IMR-90 (cell line): ENCODE measurements at regions not wholly inside any gene's neighbourhood (a gene's known extent, or its start where the extent isn't known, plus 50 kb on each side); places are given as distances from the start of the nearest gene placed in this dataset.

Experiments
- ATAC-seq: fragments of 200-7000 bp; cut with Tn5 transposase; 2 replicates; pipeline ENCODE4 v1.9.1; 2020; ENCODE audit warnings: low read depth, mild to moderate bottlenecking, moderate library complexity
- BruUV-seq: library from RNA; stranded (reverse); fragments of 400-500 nt; replicated peaks from 2 replicates; lab custom pipeline; 2021; lab: Mats Ljungman, UMichigan
- CTCF ChIA-PET: fragments of 300-600 bp; formaldehyde crosslinking; extraction: SDS; loops from one replicate; lab custom pipeline; 2021; ENCODE audit warnings: antibody characterized with exemption; lab: Yijun Ruan, JAX
- POLR2A ChIA-PET: fragments of 300-600 bp; sonication (Branson Sonifier 250); formaldehyde crosslinking; loops from one replicate; lab custom pipeline; 2022; ENCODE audit warnings: antibody characterized with exemption; ENCODE audit not compliant: unreplicated experiment; lab: Charles Lee
- DNase-seq: peaks from one replicate; pipeline ENCODE4 v3.0.0; 2013
- H2AFZ ChIP-seq: replicated peaks from 2 replicates; pipeline ENCODE3; 2013; ENCODE audit warnings: low read length, mild to moderate bottlenecking; ENCODE audit not compliant: poor library complexity
- H2AK5ac ChIP-seq: 2 replicates; pipeline ENCODE4 v1.6.1; 2013; ENCODE audit warnings: low read depth, low read length, inconsistent platforms
- H2AK9ac ChIP-seq: replicated peaks from 2 replicates; pipeline ENCODE3; 2013; ENCODE audit warnings: mild to moderate bottlenecking, low read depth, low read length, moderate library complexity; ENCODE audit not compliant: poor library complexity
- H2BK120ac ChIP-seq: 2 replicates; pipeline ENCODE4 v1.6.1; 2013; ENCODE audit warnings: low read depth, low read length, inconsistent platforms
- H2BK15ac ChIP-seq: 3 replicates; pipeline ENCODE4 v1.6.1; 2013; ENCODE audit warnings: low read depth, low read length, inconsistent platforms
- H2BK20ac ChIP-seq: 2 replicates; pipeline ENCODE4 v1.6.1; 2013; ENCODE audit warnings: low read depth, mild to moderate bottlenecking, inconsistent platforms, low read length, moderate library complexity
- H2BK5ac ChIP-seq: 2 replicates; pipeline ENCODE4 v1.6.1; 2013; ENCODE audit warnings: mild to moderate bottlenecking, low read depth, low read length, inconsistent platforms; ENCODE audit not compliant: poor library complexity, severe bottlenecking
- H3K14ac ChIP-seq: replicated peaks from 2 replicates; pipeline ENCODE4 v1.6.1; 2013; ENCODE audit warnings: low read depth, low read length, inconsistent platforms
- H3K18ac ChIP-seq: 2 replicates; pipeline ENCODE4 v1.6.1; 2013; ENCODE audit warnings: low read depth, low read length, control low read depth
- H3K23ac ChIP-seq: 2 replicates; pipeline ENCODE4 v1.6.1; 2013; ENCODE audit warnings: low read depth, low read length, inconsistent platforms
- H3K27ac ChIP-seq: 2 replicates; pipeline ENCODE4 v1.5.1; 2013; ENCODE audit warnings: mild to moderate bottlenecking, control low read depth, low read length; ENCODE audit not compliant: insufficient read depth
- H3K27me3 ChIP-seq: 2 replicates; pipeline ENCODE4 v1.6.1; 2013; ENCODE audit warnings: low read length; ENCODE audit not compliant: control insufficient read depth, insufficient read depth
- H3K36me3 ChIP-seq: 2 replicates; pipeline ENCODE4 v1.6.1; 2013; ENCODE audit warnings: low read length, mixed read lengths; ENCODE audit not compliant: control insufficient read depth, insufficient read depth
- H3K4ac ChIP-seq: 2 replicates; pipeline ENCODE4 v1.6.1; 2013; ENCODE audit warnings: low read depth, low read length, inconsistent platforms
- H3K4me1 ChIP-seq: 2 replicates; pipeline ENCODE4 v1.6.1; 2013; ENCODE audit warnings: low read length, mixed read lengths; ENCODE audit not compliant: control insufficient read depth, insufficient read depth
- H3K4me2 ChIP-seq: 2 replicates; pipeline ENCODE4 v1.6.1; 2013; ENCODE audit warnings: low read depth, mild to moderate bottlenecking, control low read depth, low read length, moderate library complexity
- H3K4me3 ChIP-seq: 2 replicates; pipeline ENCODE4 v1.5.1; 2013; ENCODE audit warnings: low read depth, mild to moderate bottlenecking, control low read depth, low read length, moderate library complexity; ENCODE audit not compliant: insufficient read depth
- H3K56ac ChIP-seq: 2 replicates; pipeline ENCODE4 v1.6.1; 2013; ENCODE audit warnings: low read length, inconsistent platforms; ENCODE audit not compliant: insufficient read depth; ENCODE audit errors: extremely low read depth
- H3K79me1 ChIP-seq, 2 experiments: 2 replicates each; pipeline ENCODE4 v1.6.1; 2013; ENCODE audit warnings: low read length in 2 of 2, inconsistent platforms in 1 of 2, low read depth in 1 of 2
- H3K9ac ChIP-seq: 2 replicates; pipeline ENCODE4 v1.6.1; 2013; ENCODE audit warnings: low read depth, low read length, control low read depth
- H3K9me1 ChIP-seq: 2 replicates; pipeline ENCODE4 v1.6.1; 2013; ENCODE audit warnings: low read length, inconsistent platforms; ENCODE audit not compliant: insufficient read depth
- H3K9me3 ChIP-seq: 2 replicates; pipeline ENCODE4 v1.6.1; 2013; ENCODE audit warnings: low read length; ENCODE audit not compliant: control insufficient read depth, insufficient read depth
- H4K20me1 ChIP-seq: 2 replicates; pipeline ENCODE4 v1.6.1; 2013; ENCODE audit warnings: low read length, inconsistent platforms; ENCODE audit not compliant: insufficient read depth
- H4K5ac ChIP-seq: 2 replicates; pipeline ENCODE4 v1.6.1; 2013; ENCODE audit warnings: mild to moderate bottlenecking, low read depth, low read length, control low read depth
- H4K8ac ChIP-seq, 2 experiments: 2 replicates each; pipeline ENCODE4 v1.6.1; 2013; ENCODE audit warnings: low read depth in 2 of 2, low read length in 2 of 2, control low read depth in 1 of 2, inconsistent platforms in 1 of 2
- H4K91ac ChIP-seq: 2 replicates; pipeline ENCODE4 v1.6.1; 2013; ENCODE audit warnings: low read depth, low read length, inconsistent platforms; ENCODE audit not compliant: insufficient read depth
- BHLHE40 ChIP-seq: fragments of 150-350 bp; IDR thresholded peaks from 2 replicates; pipeline ENCODE4 v1.6.1; 2016; ENCODE audit warnings: mild to moderate bottlenecking, low read depth, low read length
- CEBPB ChIP-seq: IDR thresholded peaks from 2 replicates; pipeline ENCODE4 v1.6.1; 2012; ENCODE audit warnings: low read depth, low read length, improper control_type of control experiment
- CHD1 ChIP-seq: IDR thresholded peaks from 2 replicates; pipeline ENCODE4 v1.6.1; 2012; ENCODE audit warnings: low read depth, low read length, improper control_type of control experiment
- FOS ChIP-seq: fragments of 150-350 bp; IDR thresholded peaks from 2 replicates; pipeline ENCODE4 v1.6.1; 2016; ENCODE audit warnings: low read depth, low read length
- MAFK ChIP-seq: IDR thresholded peaks from 2 replicates; pipeline ENCODE4 v1.6.1; 2012; ENCODE audit warnings: low read depth, low read length, improper control_type of control experiment
- MAZ ChIP-seq: IDR thresholded peaks from 2 replicates; pipeline ENCODE4 v1.6.1; 2012; ENCODE audit warnings: low read depth, mild to moderate bottlenecking, low read length, improper control_type of control experiment, moderate library complexity, borderline replicate concordance
- MXI1 ChIP-seq: IDR thresholded peaks from 2 replicates; pipeline ENCODE4 v1.6.1; 2012; ENCODE audit warnings: low read depth, mild to moderate bottlenecking, low read length, moderate library complexity, borderline replicate concordance
- NFE2L2 ChIP-seq: fragments of 150-350 bp; IDR thresholded peaks from 2 replicates; pipeline ENCODE4 v1.6.1; 2016; ENCODE audit warnings: low read depth, mild to moderate bottlenecking, low read length
- POLR2A ChIP-seq: IDR thresholded peaks from 2 replicates; pipeline ENCODE4 v1.6.1; 2012; ENCODE audit warnings: mild to moderate bottlenecking, low read depth, low read length
- RAD21 ChIP-seq: IDR thresholded peaks from 2 replicates; pipeline ENCODE4 v1.6.1; 2012; ENCODE audit warnings: low read length, improper control_type of control experiment
- RCOR1 ChIP-seq: IDR thresholded peaks from 2 replicates; pipeline ENCODE4 v1.6.1; 2012; ENCODE audit warnings: mild to moderate bottlenecking, low read length, improper control_type of control experiment; ENCODE audit not compliant: insufficient replicate concordance
- RFX5 ChIP-seq: IDR thresholded peaks from 2 replicates; pipeline ENCODE4 v1.8.0; 2012; ENCODE audit warnings: low read depth, mild to moderate bottlenecking, low read length, moderate library complexity
- SMC3 ChIP-seq: fragments of 150-350 bp; IDR thresholded peaks from 2 replicates; pipeline ENCODE4 v1.6.1; 2016; ENCODE audit warnings: low read depth, mild to moderate bottlenecking, antibody characterized with exemption, low read length, moderate library complexity
- dilution Hi-C: fragments of 300-500 bp; cut with HindIII; formaldehyde crosslinking; loops from one replicate; pipeline ENCODE4 v1.14.3; 2018; ENCODE audit warnings: low sequenced_read_pairs; ENCODE audit not compliant: unreplicated experiment
- in situ Hi-C: fragments of 300-500 bp; cut with MboI; formaldehyde crosslinking; loops from 3 replicates; pipeline ENCODE4 v1.14.3; 2019; ENCODE audit warnings: low sequenced_read_pairs, inconsistent platforms, mixed read lengths
- intact Hi-C: fragments of 100-400 bp; cut with micrococcal nuclease; formaldehyde crosslinking; loops from 2 replicates; pipeline ENCODE4 v1.10.0; 2022
- TF ChIP-seq, protein P1 (sequence below): fragments of 150-350 bp; IDR thresholded peaks from 2 replicates; pipeline ENCODE4 v1.6.1; 2017; ENCODE audit warnings: mild to moderate bottlenecking, antibody characterized with exemption, low read length, low read depth
- TF ChIP-seq, protein P2 (sequence below): conservative IDR thresholded peaks from 2 replicates; pipeline ENCODE4 v1.5.1; 2012; ENCODE audit warnings: mild to moderate bottlenecking, low read depth, low read length, improper control_type of control experiment
- TF ChIP-seq, protein P3 (sequence below): fragments of 150-350 bp; IDR thresholded peaks from 2 replicates; pipeline ENCODE4 v1.6.1; 2016; ENCODE audit warnings: low read depth, mild to moderate bottlenecking, low read length, moderate library complexity, borderline replicate concordance

DNA sequence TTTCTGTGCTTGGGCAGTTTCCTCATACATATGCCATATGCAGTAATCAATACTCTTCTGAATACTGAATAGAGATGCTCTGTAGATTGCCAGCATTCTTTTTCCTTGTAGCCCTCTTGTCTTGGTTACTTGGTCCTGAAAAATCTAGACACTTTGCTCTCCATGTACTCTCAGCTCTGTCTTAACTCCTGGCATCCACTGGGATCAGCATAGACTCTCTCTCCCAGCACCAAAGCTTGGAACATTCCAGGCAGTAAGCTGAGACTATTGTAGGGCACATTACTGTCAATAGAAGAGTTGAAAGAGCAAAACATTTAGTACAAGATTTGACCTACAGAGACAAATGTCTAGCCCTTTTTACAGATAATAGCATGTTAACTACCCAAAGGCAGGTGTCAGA lies 1100.3 kb downstream of the TBL1XR1 start:
- no peak overlapping the region for H2BK5ac ChIP-seq
- TF ChIP-seq RCOR1 = no peak
- no peak for TF ChIP-seq CEBPB
- TF ChIP-seq MAZ = no peak
- TF ChIP-seq MAFK = no peak
- TF ChIP-seq FOS = no peak
- TF ChIP-seq CHD1 = no peak
- TF ChIP-seq, protein P1, sequence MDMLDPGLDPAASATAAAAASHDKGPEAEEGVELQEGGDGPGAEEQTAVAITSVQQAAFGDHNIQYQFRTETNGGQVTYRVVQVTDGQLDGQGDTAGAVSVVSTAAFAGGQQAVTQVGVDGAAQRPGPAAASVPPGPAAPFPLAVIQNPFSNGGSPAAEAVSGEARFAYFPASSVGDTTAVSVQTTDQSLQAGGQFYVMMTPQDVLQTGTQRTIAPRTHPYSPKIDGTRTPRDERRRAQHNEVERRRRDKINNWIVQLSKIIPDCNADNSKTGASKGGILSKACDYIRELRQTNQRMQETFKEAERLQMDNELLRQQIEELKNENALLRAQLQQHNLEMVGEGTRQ = no peak
- TF ChIP-seq, protein P2, sequence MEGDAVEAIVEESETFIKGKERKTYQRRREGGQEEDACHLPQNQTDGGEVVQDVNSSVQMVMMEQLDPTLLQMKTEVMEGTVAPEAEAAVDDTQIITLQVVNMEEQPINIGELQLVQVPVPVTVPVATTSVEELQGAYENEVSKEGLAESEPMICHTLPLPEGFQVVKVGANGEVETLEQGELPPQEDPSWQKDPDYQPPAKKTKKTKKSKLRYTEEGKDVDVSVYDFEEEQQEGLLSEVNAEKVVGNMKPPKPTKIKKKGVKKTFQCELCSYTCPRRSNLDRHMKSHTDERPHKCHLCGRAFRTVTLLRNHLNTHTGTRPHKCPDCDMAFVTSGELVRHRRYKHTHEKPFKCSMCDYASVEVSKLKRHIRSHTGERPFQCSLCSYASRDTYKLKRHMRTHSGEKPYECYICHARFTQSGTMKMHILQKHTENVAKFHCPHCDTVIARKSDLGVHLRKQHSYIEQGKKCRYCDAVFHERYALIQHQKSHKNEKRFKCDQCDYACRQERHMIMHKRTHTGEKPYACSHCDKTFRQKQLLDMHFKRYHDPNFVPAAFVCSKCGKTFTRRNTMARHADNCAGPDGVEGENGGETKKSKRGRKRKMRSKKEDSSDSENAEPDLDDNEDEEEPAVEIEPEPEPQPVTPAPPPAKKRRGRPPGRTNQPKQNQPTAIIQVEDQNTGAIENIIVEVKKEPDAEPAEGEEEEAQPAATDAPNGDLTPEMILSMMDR = no peak
- TF ChIP-seq SMC3 = no peak
- TF ChIP-seq BHLHE40 = no peak
- TF ChIP-seq MXI1 = no peak
- TF ChIP-seq NFE2L2 = no peak
- TF ChIP-seq RAD21 = no peak
- no peak for TF ChIP-seq POLR2A
- TF ChIP-seq RFX5 = no peak
- TF ChIP-seq, protein P3, sequence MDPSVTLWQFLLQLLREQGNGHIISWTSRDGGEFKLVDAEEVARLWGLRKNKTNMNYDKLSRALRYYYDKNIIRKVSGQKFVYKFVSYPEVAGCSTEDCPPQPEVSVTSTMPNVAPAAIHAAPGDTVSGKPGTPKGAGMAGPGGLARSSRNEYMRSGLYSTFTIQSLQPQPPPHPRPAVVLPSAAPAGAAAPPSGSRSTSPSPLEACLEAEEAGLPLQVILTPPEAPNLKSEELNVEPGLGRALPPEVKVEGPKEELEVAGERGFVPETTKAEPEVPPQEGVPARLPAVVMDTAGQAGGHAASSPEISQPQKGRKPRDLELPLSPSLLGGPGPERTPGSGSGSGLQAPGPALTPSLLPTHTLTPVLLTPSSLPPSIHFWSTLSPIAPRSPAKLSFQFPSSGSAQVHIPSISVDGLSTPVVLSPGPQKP = no peak
- no peaks in the 10 kb centered on the region for H3K9me3 ChIP-seq
- dilution Hi-C loops (no loop called here), intact Hi-C loops (no loop called here), in situ Hi-C loops (no loop called here)
- H2BK15ac ChIP-seq = no peak overlapping the region
- no peak overlapping the region for H4K5ac ChIP-seq
- H2AFZ ChIP-seq = no peak overlapping the region
- no peak overlapping the region for H3K56ac ChIP-seq
- no peak overlapping the region for H2BK20ac ChIP-seq
- ChIA-PET POLR2A (no interaction called here), CTCF (no interaction called here)
- no peak for DNase-seq
- H3K27ac ChIP-seq = no peak overlapping the region
- H3K4me3 ChIP-seq = no peak overlapping the region
- no peaks in the 10 kb centered on the region for H3K36me3 ChIP-seq
- H3K79me1 ChIP-seq = no peaks in the 10 kb centered on the region
- H3K9ac ChIP-seq = no peak overlapping the region
- H3K9me1 ChIP-seq = no peaks in the 10 kb centered on the region
- no TSS peak for BruUV-seq
- no peaks in the 10 kb centered on the region for H3K27me3 ChIP-seq
- H3K4me2 ChIP-seq = no peak overlapping the region
- H3K4ac ChIP-seq = no peak overlapping the region
- no peak overlapping the region for H3K14ac ChIP-seq
- H2AK9ac ChIP-seq = no peak overlapping the region
- no peaks in the 10 kb centered on the region for H3K4me1 ChIP-seq
- no peaks in the 10 kb centered on the region for H4K20me1 ChIP-seq
- H4K8ac ChIP-seq = no peak overlapping the region
- H4K91ac ChIP-seq = no peak overlapping the region
- H3K18ac ChIP-seq = no peak overlapping the region
- no peak overlapping the region for H3K23ac ChIP-seq
- no peak overlapping the region for H2BK120ac ChIP-seq
- ATAC-seq = no peak
- H2AK5ac ChIP-seq = no peak overlapping the region
